GM12878 (cell line): ENCODE measurements at regions not wholly inside any gene's neighbourhood (a gene's known extent, or its start where the extent isn't known, plus 50 kb on each side); places are given as distances from the start of the nearest gene placed in this dataset.

Experiments
- CTCF ChIP-seq, 3 experiments: IDR thresholded peaks in 2 of 3; conservative IDR thresholded peaks in 1 of 3; 2 replicates each; pipeline ENCODE4 v1.5.1; 2011; ENCODE audit warnings: low read depth in 3 of 3, low read length in 3 of 3, mild to moderate bottlenecking in 3 of 3, control low read depth in 2 of 3, moderate library complexity in 2 of 3, inconsistent platforms in 1 of 3, mixed read lengths in 1 of 3; ENCODE audit not compliant: control insufficient read depth in 2 of 3, insufficient read depth in 1 of 3; ENCODE audit errors: extremely low read depth in 1 of 3
- E2F4 ChIP-seq: IDR thresholded peaks from 2 replicates; pipeline ENCODE4 v1.6.1; 2012; ENCODE audit warnings: low read depth, low read length, improper control_type of control experiment
- IRF5 ChIP-seq: fragments of 450-650 bp; IDR thresholded peaks from 2 replicates; pipeline ENCODE4 v1.6.1; 2017; ENCODE audit warnings: borderline replicate concordance
- ZBTB40 ChIP-seq: fragments of 450-650 bp; IDR thresholded peaks from 2 replicates; pipeline ENCODE4 v1.6.1; 2016; ENCODE audit warnings: mild to moderate bottlenecking, moderate library complexity, borderline replicate concordance

- TF ChIP-seq CTCF (IDR thresholded peaks at IDR 0.05 in 2 of 3, conservative IDR thresholded peaks at IDR 0.05 in 1 of 3; ENCODE audit: control insufficient read depth in 2 of 3, extremely low read depth in 1 of 3, insufficient read depth in 1 of 3, low read depth in 3 of 3, low read length in 3 of 3) (no peak), ZBTB40 (no peak), IRF5 (no peak), E2F4 (no peak)
These were observed 63.8 kb upstream of the ATP1A1 start (continued) for GRCh38 chr1:116309090-116309870.
